ENCODE measurements at regions not wholly inside any gene's neighbourhood (a gene's known extent, or its start where the extent isn't known, plus 50 kb on each side); places are given as distances from the start of the nearest gene placed in this dataset.

DNA sequence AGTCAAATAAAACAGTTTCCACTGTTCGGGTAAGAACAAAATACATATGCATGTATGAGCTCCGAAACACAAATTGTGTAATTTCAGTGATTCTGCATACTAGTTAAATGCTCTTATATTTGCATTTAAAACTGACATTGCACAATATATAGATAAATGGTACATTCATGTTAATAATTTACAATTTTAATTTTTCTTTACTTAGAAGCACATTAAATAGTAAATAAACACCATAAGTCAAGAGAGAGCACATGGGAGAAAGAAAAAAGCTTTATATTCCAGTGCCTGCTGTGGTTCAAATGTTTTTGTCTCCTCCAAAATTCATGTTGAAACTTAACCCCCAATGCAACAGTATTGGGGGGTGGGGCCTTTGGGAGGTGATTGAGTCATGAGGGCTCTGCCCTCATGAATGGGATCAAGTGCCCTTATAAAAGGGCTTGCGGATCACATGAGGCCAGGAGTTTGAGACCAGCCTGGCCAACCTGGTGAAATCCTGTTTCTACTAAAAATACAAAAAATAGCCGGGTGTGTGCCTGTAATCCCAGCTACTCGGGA, 322.9 kb downstream of the BCOR start:
- in situ Hi-C loops (cut with HindIII; ENCODE audit: low sequenced_read_pairs), result no loop called here

DNA sequence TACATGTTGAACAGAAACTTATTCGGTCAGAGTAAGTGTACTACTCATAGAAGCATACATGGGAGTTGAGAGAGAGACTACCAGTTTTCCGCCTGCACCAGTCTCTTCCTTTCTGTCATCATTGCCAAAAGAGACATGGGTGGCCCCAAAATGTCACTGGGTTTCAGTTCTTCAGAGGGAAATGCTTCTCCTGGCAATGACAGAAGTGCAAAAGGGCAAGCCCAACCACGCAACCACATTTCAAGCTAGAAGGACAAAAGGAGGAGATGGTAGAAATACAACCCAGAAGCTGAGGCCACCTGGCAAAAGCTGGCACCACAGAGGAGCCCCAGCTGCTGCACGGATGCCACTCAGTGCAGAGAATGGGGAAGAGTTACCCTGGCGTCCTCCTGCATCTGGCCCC, 320.1 kb downstream of the BCOR start:
- DNase-seq (ENCODE audit: low read depth), result no peak
- H3K4me3 ChIP-seq (ENCODE audit: low read depth, low read length), result no peak overlapping the region
- in situ Hi-C loops (cut with HindIII; ENCODE audit: low sequenced_read_pairs), result no loop called here
- no peak for TF ChIP-seq CTCF (IDR thresholded peaks at IDR 0.05; ENCODE audit: low read depth, low read length, missing control alignments)

More for the DNA sequence above, 322.9 kb downstream of the BCOR start:
- no peak for DNase-seq (ENCODE audit: low read depth)
- H3K4me3 ChIP-seq (ENCODE audit: low read depth, low read length), result no peak overlapping the region
- no peak for TF ChIP-seq CTCF (IDR thresholded peaks at IDR 0.05; ENCODE audit: low read depth, low read length, missing control alignments)

GRCh38 chrX:39779952-39780783, 317.6 kb downstream of the BCOR start:
- in situ Hi-C loops (cut with HindIII; ENCODE audit: low sequenced_read_pairs), result no loop called here
- DNase-seq (ENCODE audit: low read depth), result no peak
- TF ChIP-seq CTCF (IDR thresholded peaks at IDR 0.05; ENCODE audit: low read depth, low read length, missing control alignments), result no peak
- no peak overlapping the region for H3K4me3 ChIP-seq (ENCODE audit: low read depth, low read length)

- no peak overlapping the region for H3K4me3 ChIP-seq (ENCODE audit: low read depth, low read length)
- in situ Hi-C loops (cut with HindIII; ENCODE audit: low sequenced_read_pairs), result no loop called here
- TF ChIP-seq CTCF (IDR thresholded peaks at IDR 0.05; ENCODE audit: low read depth, low read length, missing control alignments), result no peak
- no peak for DNase-seq (ENCODE audit: low read depth)
Measured at GRCh38 chrX:39782276-39782675, 315.5 kb downstream of the BCOR start.

DNA sequence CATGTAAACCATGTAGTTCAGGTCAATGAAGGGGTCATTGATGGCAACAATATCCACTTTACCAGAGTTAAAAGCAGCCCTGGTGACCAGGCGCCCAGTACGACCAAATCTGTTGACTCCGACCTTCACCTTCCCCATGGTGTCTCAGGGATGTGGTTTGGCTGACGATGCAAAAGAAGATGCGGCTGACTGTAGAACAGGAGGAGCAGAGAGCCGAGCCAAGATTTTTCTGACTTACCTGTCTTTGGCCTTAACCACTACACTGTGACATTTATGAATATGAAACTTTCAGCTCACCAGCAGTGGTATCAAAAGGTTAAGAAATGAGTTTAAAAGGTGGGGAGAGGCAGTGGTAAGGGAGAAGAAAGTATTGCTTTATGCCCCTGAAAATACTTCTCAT, 309.8 kb downstream of the BCOR start:
- in situ Hi-C loops (cut with HindIII; ENCODE audit: low sequenced_read_pairs), result no loop called here
- H3K4me3 ChIP-seq (ENCODE audit: low read depth, low read length), result no peak overlapping the region
- TF ChIP-seq CTCF (IDR thresholded peaks at IDR 0.05; ENCODE audit: low read depth, low read length, missing control alignments), result no peak
- DNase-seq (ENCODE audit: low read depth), result no peak

GRCh38 chrX:39788521-39788920, 309.2 kb downstream of the BCOR start:
- DNase-seq (ENCODE audit: low read depth), result no peak
- in situ Hi-C loops (cut with HindIII; ENCODE audit: low sequenced_read_pairs), result no loop called here
- TF ChIP-seq CTCF (IDR thresholded peaks at IDR 0.05; ENCODE audit: low read depth, low read length, missing control alignments), result no peak
- no peak overlapping the region for H3K4me3 ChIP-seq (ENCODE audit: low read depth, low read length)
